H9 (cell line): ENCODE measurements at regions not wholly inside any gene's neighbourhood (a gene's known extent, or its start where the extent isn't known, plus 50 kb on each side); places are given as distances from the start of the nearest gene placed in this dataset.

Experiments
- DNase-seq: peaks from one replicate; pipeline ENCODE4 v3.0.0-alpha.2; 2017
- H2AFZ ChIP-seq: one replicate; pipeline ENCODE4 v1.6.1; 2013; ENCODE audit warnings: mild to moderate bottlenecking, low read length, control low read depth, moderate library complexity
- H2AK5ac ChIP-seq: 2 replicates; pipeline ENCODE4 v1.6.1; 2013; ENCODE audit warnings: low read length, control low read depth, mixed read lengths; ENCODE audit not compliant: insufficient read length
- H2BK120ac ChIP-seq: one replicate; pipeline ENCODE4 v1.6.1; 2013; ENCODE audit warnings: low read depth, mild to moderate bottlenecking, low read length, control low read depth, inconsistent platforms; ENCODE audit not compliant: poor library complexity, severe bottlenecking
- H2BK12ac ChIP-seq: 2 replicates; pipeline ENCODE4 v1.6.1; 2013; ENCODE audit warnings: low read length, control low read depth, mixed read lengths, low read depth; ENCODE audit not compliant: insufficient read length
- H2BK15ac ChIP-seq: 2 replicates; pipeline ENCODE4 v1.6.1; 2013; ENCODE audit warnings: low read depth, low read length, control low read depth
- H2BK20ac ChIP-seq: one replicate; pipeline ENCODE4 v1.6.1; 2013; ENCODE audit warnings: low read depth, mild to moderate bottlenecking, low read length, control low read depth, inconsistent platforms; ENCODE audit not compliant: poor library complexity, severe bottlenecking
- H2BK5ac ChIP-seq: 2 replicates; pipeline ENCODE4 v1.6.1; 2013; ENCODE audit warnings: low read length, control low read depth, mixed read lengths; ENCODE audit not compliant: insufficient read length
- H3K14ac ChIP-seq: 2 replicates; pipeline ENCODE4 v1.6.1; 2013; ENCODE audit warnings: low read length, control low read depth; ENCODE audit not compliant: insufficient read depth
- H3K18ac ChIP-seq: 2 replicates; pipeline ENCODE4 v1.6.1; 2013; ENCODE audit warnings: low read depth, mild to moderate bottlenecking, mixed read lengths, low read length, control low read depth; ENCODE audit not compliant: insufficient read length
- H3K23ac ChIP-seq: 2 replicates; pipeline ENCODE4 v1.6.1; 2013; ENCODE audit warnings: low read length, control low read depth, mixed read lengths, low read depth; ENCODE audit not compliant: insufficient read length
- H3K23me2 ChIP-seq: 2 replicates; pipeline ENCODE4 v1.6.1; 2013; ENCODE audit warnings: low read depth, mild to moderate bottlenecking, mixed read lengths, low read length, control low read depth; ENCODE audit not compliant: insufficient read length, poor library complexity, severe bottlenecking
- H3K27ac ChIP-seq: 2 replicates; pipeline ENCODE4 v1.5.1; 2013; ENCODE audit warnings: low read length, control low read depth, mixed read lengths, low read depth; ENCODE audit not compliant: insufficient read length
- H3K27me3 ChIP-seq: 2 replicates; pipeline ENCODE4 v1.6.1; 2013; ENCODE audit warnings: low read length, control low read depth, inconsistent platforms; ENCODE audit not compliant: insufficient read depth
- H3K4ac ChIP-seq: 2 replicates; pipeline ENCODE4 v1.6.1; 2013; ENCODE audit warnings: low read depth, mild to moderate bottlenecking, control low read depth, inconsistent platforms, low read length, moderate library complexity
- H3K4me1 ChIP-seq: 2 replicates; pipeline ENCODE4 v1.6.1; 2013; ENCODE audit warnings: low read length, control low read depth, inconsistent platforms; ENCODE audit not compliant: insufficient read depth
- H3K4me2 ChIP-seq: 2 replicates; pipeline ENCODE4 v1.6.1; 2013; ENCODE audit warnings: low read length, control low read depth, mixed read lengths; ENCODE audit not compliant: insufficient read length, insufficient read depth
- H3K56ac ChIP-seq: 2 replicates; pipeline ENCODE4 v1.6.1; 2013; ENCODE audit warnings: low read depth, mild to moderate bottlenecking, mixed read lengths, low read length, control low read depth; ENCODE audit not compliant: insufficient read length
- H3K79me1 ChIP-seq: 2 replicates; pipeline ENCODE4 v1.6.1; 2013; ENCODE audit warnings: low read depth, mild to moderate bottlenecking, moderate library complexity, low read length, control low read depth, inconsistent platforms; ENCODE audit not compliant: insufficient read depth, poor library complexity, severe bottlenecking
- H3K79me2 ChIP-seq: 2 replicates; pipeline ENCODE4 v1.6.1; 2013; ENCODE audit warnings: low read length, control low read depth, inconsistent platforms; ENCODE audit not compliant: insufficient read depth
- H3K9ac ChIP-seq: 2 replicates; pipeline ENCODE4 v1.6.1; 2013; ENCODE audit warnings: low read length, control low read depth, mixed read lengths; ENCODE audit not compliant: insufficient read length; ENCODE audit errors: extremely low read depth
- H3K9me3 ChIP-seq: one replicate; pipeline ENCODE4 v1.6.1; 2013; ENCODE audit warnings: low read depth, low read length, inconsistent platforms; ENCODE audit not compliant: control insufficient read depth
- H3T11ph ChIP-seq: one replicate; pipeline ENCODE4 v1.6.1; 2013; ENCODE audit warnings: mild to moderate bottlenecking, low read length, control low read depth, inconsistent platforms
- H4K20me1 ChIP-seq: one replicate; pipeline ENCODE4 v1.6.1; 2013; ENCODE audit not compliant: control insufficient read depth, insufficient read length, insufficient read depth
- H4K5ac ChIP-seq: 2 replicates; pipeline ENCODE4 v1.6.1; 2013; ENCODE audit warnings: low read depth, mild to moderate bottlenecking, mixed read lengths, low read length, control low read depth; ENCODE audit not compliant: insufficient read length
- H4K8ac ChIP-seq: replicated peaks from 2 replicates; pipeline ENCODE4 v1.6.1; 2013; ENCODE audit warnings: low read length, control low read depth, mixed read lengths, low read depth; ENCODE audit not compliant: insufficient read length
- H4K91ac ChIP-seq: 2 replicates; pipeline ENCODE4 v1.6.1; 2013; ENCODE audit warnings: low read depth, mild to moderate bottlenecking, moderate library complexity, mixed read lengths, low read length, control low read depth; ENCODE audit not compliant: insufficient read length
- H3K27ac Mint-ChIP-seq, 3 experiments: 2 replicates in 2 of 3; 3 replicates in 1 of 3; pipeline ENCODE4 v1.8.0; 2020 to 2021; ENCODE audit warnings: mixed read lengths in 3 of 3, mild to moderate bottlenecking in 1 of 3, moderate library complexity in 1 of 3
- H3K27me3 Mint-ChIP-seq: 2 replicates; pipeline ENCODE4 v1.8.0; 2021; ENCODE audit warnings: low read depth, mild to moderate bottlenecking, moderate library complexity, mixed read lengths
- H3K36me3 Mint-ChIP-seq, 3 experiments: 2 replicates in 2 of 3; 3 replicates in 1 of 3; pipeline ENCODE4 v1.8.0; 2020 to 2021; ENCODE audit warnings: low read depth in 3 of 3, mixed read lengths in 3 of 3; ENCODE audit not compliant: insufficient read depth in 1 of 3
- H3K4me1 Mint-ChIP-seq, 2 experiments: 2 replicates each; pipeline ENCODE4 v1.8.0; 2020; ENCODE audit warnings: mixed read lengths in 2 of 2
- H3K4me3 Mint-ChIP-seq, 2 experiments: 2 replicates in 1 of 2; 3 replicates in 1 of 2; pipeline ENCODE4 v1.8.0; 2020 to 2021; ENCODE audit warnings: mild to moderate bottlenecking in 2 of 2, mixed read lengths in 2 of 2, moderate library complexity in 1 of 2
- H3K9me3 Mint-ChIP-seq, 2 experiments: 2 replicates in 1 of 2; 3 replicates in 1 of 2; pipeline ENCODE4 v1.8.0; 2020; ENCODE audit warnings: mild to moderate bottlenecking in 2 of 2, mixed read lengths in 2 of 2, moderate library complexity in 1 of 2
- WGBS: extraction: QIAGEN DNeasy Blood & Tissue Kit; methylation state at CpG from one replicate; pipeline ENCODE4 v1.1.7; 2013; ENCODE audit warnings: missing lambda C conversion rate, low lambda C conversion rate, mixed read lengths; ENCODE audit not compliant: insufficient read length; ENCODE audit errors: extremely low coverage; 5-methylcytosine and 5-hydroxymethylcytosine counted together
- TF ChIP-seq, protein P1 (sequence below): fragments of 200-600 bp; sonication (generic); conservative IDR thresholded peaks from 3 replicates; pipeline ENCODE4 v1.8.0; 2021; ENCODE audit warnings: antibody characterized with exemption, mild to moderate bottlenecking

DNA sequence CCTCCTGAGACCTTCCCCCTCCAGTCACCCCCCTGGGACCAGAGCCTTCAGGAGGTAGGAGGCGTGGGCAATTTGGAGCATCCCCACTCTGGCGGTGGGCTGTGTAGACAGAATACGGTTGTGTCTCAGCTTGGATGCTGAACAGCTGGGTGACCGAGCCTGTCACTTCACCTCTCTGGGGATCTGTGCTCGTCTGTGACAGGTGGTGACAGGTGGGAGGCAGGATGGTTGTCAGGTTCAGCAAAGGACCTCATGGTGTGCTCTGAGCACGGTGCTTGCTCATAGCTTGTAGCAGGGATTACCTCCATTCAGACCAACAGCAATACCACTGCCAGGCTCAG, 186.5 kb upstream of the HS6ST1 start:
- Histone ChIP-seq H4K20me1 (no peaks in the 10 kb centered on the region), H3K23ac (no peak overlapping the region), H3K79me2 (no peaks in the 10 kb centered on the region), H3K27me3 (no peaks in the 10 kb centered on the region), H3K27ac (no peak overlapping the region), H3K56ac (no peak overlapping the region), H2BK120ac (no peak overlapping the region), H4K91ac (no peak overlapping the region), H3K79me1 (no peaks in the 10 kb centered on the region), H2BK5ac (no peak overlapping the region), H2AK5ac (no peak overlapping the region), H3K4me1 (no peaks in the 10 kb centered on the region), H3K23me2 (no peaks in the 10 kb centered on the region), H2BK15ac (no peak overlapping the region), H2BK12ac (no peak overlapping the region), H2AFZ (no peak overlapping the region), H3K18ac (no peak overlapping the region), H4K8ac (no peak overlapping the region), H4K5ac (no peak overlapping the region), H3K14ac (no peak overlapping the region), H3K4ac (no peak overlapping the region), H3K9ac (no peak overlapping the region), H3K4me2 (no peak overlapping the region), H2BK20ac (no peak overlapping the region), H3T11ph (no peak overlapping the region), H3K9me3 (no peaks in the 10 kb centered on the region)
- no CpG with 5 or more reads among the region's 6 CpGs for WGBS
- H3K27me3 Mint-ChIP-seq: peaks cover 4% of the 10 kb centered on the region
- DNase-seq: no peak
- no peaks in the 10 kb centered on the region for H3K36me3 Mint-ChIP-seq
- no peaks in the 10 kb centered on the region for H3K9me3 Mint-ChIP-seq
- no peak overlapping the region for H3K4me3 Mint-ChIP-seq
- TF ChIP-seq, protein P1, sequence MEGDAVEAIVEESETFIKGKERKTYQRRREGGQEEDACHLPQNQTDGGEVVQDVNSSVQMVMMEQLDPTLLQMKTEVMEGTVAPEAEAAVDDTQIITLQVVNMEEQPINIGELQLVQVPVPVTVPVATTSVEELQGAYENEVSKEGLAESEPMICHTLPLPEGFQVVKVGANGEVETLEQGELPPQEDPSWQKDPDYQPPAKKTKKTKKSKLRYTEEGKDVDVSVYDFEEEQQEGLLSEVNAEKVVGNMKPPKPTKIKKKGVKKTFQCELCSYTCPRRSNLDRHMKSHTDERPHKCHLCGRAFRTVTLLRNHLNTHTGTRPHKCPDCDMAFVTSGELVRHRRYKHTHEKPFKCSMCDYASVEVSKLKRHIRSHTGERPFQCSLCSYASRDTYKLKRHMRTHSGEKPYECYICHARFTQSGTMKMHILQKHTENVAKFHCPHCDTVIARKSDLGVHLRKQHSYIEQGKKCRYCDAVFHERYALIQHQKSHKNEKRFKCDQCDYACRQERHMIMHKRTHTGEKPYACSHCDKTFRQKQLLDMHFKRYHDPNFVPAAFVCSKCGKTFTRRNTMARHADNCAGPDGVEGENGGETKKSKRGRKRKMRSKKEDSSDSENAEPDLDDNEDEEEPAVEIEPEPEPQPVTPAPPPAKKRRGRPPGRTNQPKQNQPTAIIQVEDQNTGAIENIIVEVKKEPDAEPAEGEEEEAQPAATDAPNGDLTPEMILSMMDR: no peak
- no peak overlapping the region; a peak in 2 of 7 replicates for H3K27ac Mint-ChIP-seq
- peaks cover 3 to 10% of the 10 kb centered on the region in 2 experiments for H3K4me1 Mint-ChIP-seq
